ENCODE measurements at regions not wholly inside any gene's neighbourhood (a gene's known extent, or its start where the extent isn't known, plus 50 kb on each side); places are given as distances from the start of the nearest gene placed in this dataset.

DNA sequence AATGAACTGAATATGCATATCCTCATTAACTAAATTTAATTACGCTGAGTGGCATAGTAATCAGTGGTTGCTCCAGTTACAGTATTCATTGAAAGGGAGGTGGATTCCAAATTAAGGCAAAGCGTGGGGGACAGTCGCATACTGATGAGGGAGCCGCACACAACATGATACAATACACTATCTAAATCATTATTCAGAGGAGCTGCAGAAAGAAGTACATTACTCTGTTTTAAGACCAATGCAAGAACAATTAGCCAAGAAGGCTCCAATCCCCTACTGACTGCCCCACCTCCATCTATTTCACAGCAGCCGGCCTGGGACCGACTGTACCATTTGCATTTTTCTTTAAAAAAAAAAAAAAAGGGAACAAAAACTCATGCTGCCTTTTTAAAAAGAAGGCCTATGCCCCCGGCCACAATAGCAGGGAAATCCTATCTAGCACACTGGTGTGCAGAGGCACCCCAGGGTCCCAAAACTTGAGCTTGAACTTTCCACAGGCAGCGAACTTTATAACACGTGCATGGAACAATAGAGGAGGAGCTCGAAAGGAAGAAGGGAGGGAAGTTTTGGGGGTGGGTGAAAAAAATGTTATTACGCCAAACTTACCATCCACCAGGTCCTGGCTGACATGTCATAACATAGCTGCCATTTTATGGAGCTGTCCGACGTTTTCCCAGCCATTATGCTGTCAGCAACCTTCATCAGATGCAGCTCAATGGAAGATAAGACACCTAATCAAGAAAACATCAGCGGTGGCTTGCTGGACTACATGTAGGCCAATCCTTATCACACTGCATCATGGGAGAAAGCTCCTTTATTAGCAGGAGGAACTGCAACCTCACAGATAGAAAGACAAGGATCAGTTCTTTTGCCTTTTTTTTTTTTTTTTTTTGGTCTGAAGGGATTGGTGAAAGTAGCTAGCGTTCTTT, 161.6 kb downstream of the ZDHHC21 start:
- POLR2A ChIA-PET = interaction anchor here (0.6 kb wide), 1 partner anchor 38 kb away, joined by 3 read pairs; no protein-coding TSS in a partner anchor
- no peak for DNase-seq (ENCODE audit: low read depth)
- Histone ChIP-seq H3K4me3 (ENCODE audit: low read depth, low read length) (no peak overlapping the region), H3K27me3 (ENCODE audit: control insufficient read depth, insufficient read depth, low read length) (no peaks in the 10 kb centered on the region), H3K36me3 (ENCODE audit: control insufficient read depth, insufficient read depth, low read length) (no peaks in the 10 kb centered on the region)
- CTCF ChIA-PET = interaction anchor here (0.6 kb wide), 1 partner anchor 71 kb away, joined by 3 read pairs; no protein-coding TSS in a partner anchor
- TF ChIP-seq CTCF (IDR thresholded peaks at IDR 0.05; ENCODE audit: insufficient read depth, low read depth, low read length) = no peak

DNA sequence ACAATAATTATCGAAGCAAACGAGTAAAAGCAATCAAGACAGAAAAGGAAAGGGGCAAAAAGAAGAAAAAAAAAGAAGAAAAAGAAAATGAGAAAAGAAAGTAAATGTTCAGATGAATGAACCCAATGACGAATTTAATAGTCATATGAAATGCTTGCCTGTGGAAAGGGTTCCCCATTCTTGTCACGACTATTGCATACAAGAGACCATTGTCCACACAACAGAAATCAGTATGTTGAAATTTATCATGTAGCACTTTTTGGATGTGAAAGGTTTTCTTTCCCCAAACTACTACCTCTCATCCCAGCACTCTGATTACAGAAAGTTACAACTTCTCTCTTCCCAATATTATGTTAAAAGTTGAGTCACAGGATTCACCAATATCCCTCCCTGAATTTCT, 162.4 kb downstream of the ZDHHC21 start:
- no peak for TF ChIP-seq CTCF (IDR thresholded peaks at IDR 0.05; ENCODE audit: insufficient read depth, low read depth, low read length)
- Histone ChIP-seq H3K36me3 (ENCODE audit: control insufficient read depth, insufficient read depth, low read length) (no peaks in the 10 kb centered on the region), H3K4me3 (ENCODE audit: low read depth, low read length) (no peak overlapping the region), H3K27me3 (ENCODE audit: control insufficient read depth, insufficient read depth, low read length) (no peaks in the 10 kb centered on the region)
- CTCF ChIA-PET = no interaction called here
- DNase-seq (ENCODE audit: low read depth) = no peak
- POLR2A ChIA-PET = no interaction called here

GRCh38 chr9:14530366-14530765, 162.9 kb downstream of the ZDHHC21 start:
- H3K27me3 ChIP-seq (ENCODE audit: control insufficient read depth, insufficient read depth, low read length) = no peaks in the 10 kb centered on the region
- H3K4me3 ChIP-seq (ENCODE audit: low read depth, low read length) = no peak overlapping the region
- DNase-seq (ENCODE audit: low read depth) = no peak
- POLR2A ChIA-PET = no interaction called here
- CTCF ChIA-PET = no interaction called here
- no peaks in the 10 kb centered on the region for H3K36me3 ChIP-seq (ENCODE audit: control insufficient read depth, insufficient read depth, low read length)
- no peak for TF ChIP-seq CTCF (IDR thresholded peaks at IDR 0.05; ENCODE audit: insufficient read depth, low read depth, low read length)

DNA sequence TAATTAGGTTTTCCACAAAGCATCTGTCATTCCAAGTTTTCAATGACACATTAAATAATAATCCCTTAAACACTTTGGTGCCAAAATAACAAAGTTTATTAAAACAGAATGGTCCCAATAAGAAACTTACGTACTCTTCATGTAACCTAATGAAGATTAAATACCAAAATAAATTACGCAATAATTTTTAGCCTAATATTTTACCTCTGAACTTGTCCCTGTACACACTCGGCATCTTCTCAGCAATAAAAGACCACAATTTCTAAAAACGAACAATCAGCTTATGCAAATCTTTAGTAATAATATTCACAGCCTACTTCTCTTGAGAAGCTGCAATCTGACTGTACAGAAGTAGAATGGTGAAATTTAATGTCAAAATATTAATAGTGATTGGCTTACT, 163.6 kb downstream of the ZDHHC21 start:
- CTCF ChIA-PET = no interaction called here

DNA sequence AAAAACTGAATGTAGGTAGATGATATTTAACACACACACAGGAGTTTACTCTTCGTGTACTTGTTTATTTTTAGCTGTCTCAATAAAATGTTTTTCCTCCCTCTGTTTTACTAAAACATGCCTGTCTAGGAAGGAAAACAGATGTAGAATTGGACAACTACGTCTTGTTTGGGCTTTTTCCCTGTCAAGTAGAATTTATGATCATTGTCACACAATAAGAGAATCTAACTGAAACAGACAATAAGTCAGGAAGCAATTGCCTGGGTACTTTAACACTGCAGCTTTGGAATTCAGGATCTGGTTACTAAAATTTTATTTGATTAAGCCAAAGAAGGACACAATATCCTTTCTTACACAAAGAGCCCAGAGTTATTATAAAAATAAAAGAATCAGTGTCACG, 164.2 kb downstream of the ZDHHC21 start:
- no peaks in the 10 kb centered on the region for H3K27me3 ChIP-seq (ENCODE audit: control insufficient read depth, insufficient read depth, low read length)
- POLR2A ChIA-PET = no interaction called here
- no peak for DNase-seq (ENCODE audit: low read depth)
- CTCF ChIA-PET = no interaction called here
- H3K4me3 ChIP-seq (ENCODE audit: low read depth, low read length) = no peak overlapping the region
- no peaks in the 10 kb centered on the region for H3K36me3 ChIP-seq (ENCODE audit: control insufficient read depth, insufficient read depth, low read length)
- no peak for TF ChIP-seq CTCF (IDR thresholded peaks at IDR 0.05; ENCODE audit: insufficient read depth, low read depth, low read length)

More for the DNA sequence above, 163.6 kb downstream of the ZDHHC21 start:
- Histone ChIP-seq H3K36me3 (ENCODE audit: control insufficient read depth, insufficient read depth, low read length) (no peaks in the 10 kb centered on the region), H3K4me3 (ENCODE audit: low read depth, low read length) (no peak overlapping the region), H3K27me3 (ENCODE audit: control insufficient read depth, insufficient read depth, low read length) (no peaks in the 10 kb centered on the region)
- no peak for TF ChIP-seq CTCF (IDR thresholded peaks at IDR 0.05; ENCODE audit: insufficient read depth, low read depth, low read length)
- POLR2A ChIA-PET = no interaction called here
- no peak for DNase-seq (ENCODE audit: low read depth)

All from BJ (cell line).